ENCODE measurements at regions not wholly inside any gene's neighbourhood (a gene's known extent, or its start where the extent isn't known, plus 50 kb on each side); places are given as distances from the start of the nearest gene placed in this dataset.

- Histone ChIP-seq H3K9ac (ENCODE audit: insufficient read depth in 1 of 2, low read depth in 2 of 2, low read length in 2 of 2) (no peak overlapping the region), H3K36me3 (ENCODE audit: control insufficient read depth, insufficient read depth, low read length) (no peaks in the 10 kb centered on the region), H2AFZ (ENCODE audit: low read depth, low read length) (no peak overlapping the region), H3K79me2 (ENCODE audit: control insufficient read depth, insufficient read depth, low read length) (no peaks in the 10 kb centered on the region), H3K4me1 (replicated peaks in 1 of 2; ENCODE audit: control insufficient read depth in 2 of 2, insufficient read depth in 2 of 2, low read length in 2 of 2) (no peaks in the 10 kb centered on the region), H3K4me3 (no peak overlapping the region), H3K9me3 (replicated peaks; ENCODE audit: control insufficient read depth, insufficient read depth, low read depth, low read length) (no peaks in the 10 kb centered on the region), H4K20me1 (replicated peaks; ENCODE audit: control insufficient read depth, insufficient read depth, low read length) (no peaks in the 10 kb centered on the region), H3K9me1 (ENCODE audit: control insufficient read depth, insufficient read depth, low read length) (no peaks in the 10 kb centered on the region), H3K27me3 (ENCODE audit: control insufficient read depth in 2 of 2, insufficient read depth in 2 of 2, low read length in 2 of 2) (peaks cover 18 to 32% of the 10 kb centered on the region in 2 experiments), H3K4me2 (ENCODE audit: insufficient read depth, low read length) (no peak overlapping the region), H3K27ac (ENCODE audit: extremely low read depth, low read depth, low read length) (no peak overlapping the region)
- POLR2A ChIA-PET, result no interaction called here
- CTCF ChIA-PET (ENCODE audit: low intra/inter-chr PET ratio), result no interaction called here
- intact Hi-C loops (cut with micrococcal nuclease), result no loop called here
- ATAC-seq (no peak), FAIRE-seq (no peak), DNase-seq (ENCODE audit: extremely low read depth in 1 of 4, low spot score in 3 of 4) (no peak)
- WGBS (ENCODE audit: insufficient coverage, low coverage, missing lambda C conversion rate), result 0% methylated on average over 3 of the region's 3 CpGs
- in situ Hi-C loops (cut with MboI), result no loop called here
- no TSS peak for BruUV-seq (replicated peaks)
- no peak for TF ChIP-seq NFE2 (IDR thresholded peaks at IDR 0.05; ENCODE audit: low read depth)
- no peak for TF ChIP-seq ID3 (CRISPR knock-in tag; IDR thresholded peaks at IDR 0.05)
- no peak for TF ChIP-seq ID3 (tag; IDR thresholded peaks at IDR 0.05)
- TF ChIP-seq YY1 (IDR thresholded peaks at IDR 0.05; ENCODE audit: borderline replicate concordance in 1 of 3, control insufficient read depth in 1 of 3, extremely low read depth in 1 of 3, insufficient read depth in 3 of 3, insufficient read length in 1 of 3, insufficient replicate concordance in 2 of 3, low read depth in 1 of 3, low read length in 2 of 3), result no peak
- TF ChIP-seq, protein P1, sequence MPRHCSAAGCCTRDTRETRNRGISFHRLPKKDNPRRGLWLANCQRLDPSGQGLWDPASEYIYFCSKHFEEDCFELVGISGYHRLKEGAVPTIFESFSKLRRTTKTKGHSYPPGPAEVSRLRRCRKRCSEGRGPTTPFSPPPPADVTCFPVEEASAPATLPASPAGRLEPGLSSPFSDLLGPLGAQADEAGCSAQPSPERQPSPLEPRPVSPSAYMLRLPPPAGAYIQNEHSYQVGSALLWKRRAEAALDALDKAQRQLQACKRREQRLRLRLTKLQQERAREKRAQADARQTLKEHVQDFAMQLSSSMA (CRISPR knock-in tag; IDR thresholded peaks at IDR 0.05), result no peak
- TF ChIP-seq PREB (CRISPR knock-in tag; IDR thresholded peaks at IDR 0.05), result no peak
- TF ChIP-seq ZNF830 (CRISPR knock-in tag; IDR thresholded peaks at IDR 0.05), result no peak
- TF ChIP-seq STAT5A (IDR thresholded peaks at IDR 0.05; ENCODE audit: borderline replicate concordance, low read length), result no peak
- no peak for TF ChIP-seq EP400 (IDR thresholded peaks at IDR 0.05)
- TF ChIP-seq ETV6 (IDR thresholded peaks at IDR 0.05; ENCODE audit: borderline replicate concordance in 1 of 2, low read depth in 2 of 2, low read length in 1 of 2), result no peak
- TF ChIP-seq ETV6 (CRISPR knock-in tag; IDR thresholded peaks at IDR 0.05; ENCODE audit: borderline replicate concordance), result no peak
- no peak for TF ChIP-seq HMGXB4 (CRISPR knock-in tag; IDR thresholded peaks at IDR 0.05)
- no peak for TF ChIP-seq STAT5B (CRISPR knock-in tag; IDR thresholded peaks at IDR 0.05)
- TF ChIP-seq, protein P2, sequence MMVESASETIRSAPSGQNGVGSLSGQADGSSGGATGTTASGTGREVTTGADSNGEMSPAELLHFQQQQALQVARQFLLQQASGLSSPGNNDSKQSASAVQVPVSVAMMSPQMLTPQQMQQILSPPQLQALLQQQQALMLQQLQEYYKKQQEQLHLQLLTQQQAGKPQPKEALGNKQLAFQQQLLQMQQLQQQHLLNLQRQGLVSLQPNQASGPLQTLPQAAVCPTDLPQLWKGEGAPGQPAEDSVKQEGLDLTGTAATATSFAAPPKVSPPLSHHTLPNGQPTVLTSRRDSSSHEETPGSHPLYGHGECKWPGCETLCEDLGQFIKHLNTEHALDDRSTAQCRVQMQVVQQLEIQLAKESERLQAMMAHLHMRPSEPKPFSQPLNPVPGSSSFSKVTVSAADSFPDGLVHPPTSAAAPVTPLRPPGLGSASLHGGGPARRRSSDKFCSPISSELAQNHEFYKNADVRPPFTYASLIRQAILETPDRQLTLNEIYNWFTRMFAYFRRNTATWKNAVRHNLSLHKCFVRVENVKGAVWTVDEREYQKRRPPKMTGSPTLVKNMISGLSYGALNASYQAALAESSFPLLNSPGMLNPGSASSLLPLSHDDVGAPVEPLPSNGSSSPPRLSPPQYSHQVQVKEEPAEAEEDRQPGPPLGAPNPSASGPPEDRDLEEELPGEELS (CRISPR knock-in tag; IDR thresholded peaks at IDR 0.05; ENCODE audit: borderline replicate concordance), result no peak
- no peak for TF ChIP-seq THRA (IDR thresholded peaks at IDR 0.05)
- no peak for TF ChIP-seq ARHGAP35 (IDR thresholded peaks at IDR 0.05; ENCODE audit: partially characterized antibody)
Observed at GRCh38 chr5:61257421-61257820, 74.6 kb upstream of the ZSWIM6 start.

Data from K562 (cell line).